HFF-Myc (cell line): ENCODE measurements at regions not wholly inside any gene's neighbourhood (a gene's known extent, or its start where the extent isn't known, plus 50 kb on each side); places are given as distances from the start of the nearest gene placed in this dataset.

Source experiments
- DNase-seq: peaks from one replicate; pipeline ENCODE4 v3.0.0-alpha.2; 2011; ENCODE audit warnings: low read depth; ENCODE audit errors: extremely low read depth
- H3K4me3 ChIP-seq: replicated peaks from 2 replicates; pipeline ENCODE4 v1.5.1; 2011; ENCODE audit warnings: low read depth, mild to moderate bottlenecking, control low read depth, low read length
- TF ChIP-seq, protein P1 (sequence below): IDR thresholded peaks from 2 replicates; pipeline ENCODE4 v1.5.1; 2012; ENCODE audit warnings: mild to moderate bottlenecking, low read depth, low read length, control low read depth; ENCODE audit errors: missing control alignments

- TF ChIP-seq, protein P1, sequence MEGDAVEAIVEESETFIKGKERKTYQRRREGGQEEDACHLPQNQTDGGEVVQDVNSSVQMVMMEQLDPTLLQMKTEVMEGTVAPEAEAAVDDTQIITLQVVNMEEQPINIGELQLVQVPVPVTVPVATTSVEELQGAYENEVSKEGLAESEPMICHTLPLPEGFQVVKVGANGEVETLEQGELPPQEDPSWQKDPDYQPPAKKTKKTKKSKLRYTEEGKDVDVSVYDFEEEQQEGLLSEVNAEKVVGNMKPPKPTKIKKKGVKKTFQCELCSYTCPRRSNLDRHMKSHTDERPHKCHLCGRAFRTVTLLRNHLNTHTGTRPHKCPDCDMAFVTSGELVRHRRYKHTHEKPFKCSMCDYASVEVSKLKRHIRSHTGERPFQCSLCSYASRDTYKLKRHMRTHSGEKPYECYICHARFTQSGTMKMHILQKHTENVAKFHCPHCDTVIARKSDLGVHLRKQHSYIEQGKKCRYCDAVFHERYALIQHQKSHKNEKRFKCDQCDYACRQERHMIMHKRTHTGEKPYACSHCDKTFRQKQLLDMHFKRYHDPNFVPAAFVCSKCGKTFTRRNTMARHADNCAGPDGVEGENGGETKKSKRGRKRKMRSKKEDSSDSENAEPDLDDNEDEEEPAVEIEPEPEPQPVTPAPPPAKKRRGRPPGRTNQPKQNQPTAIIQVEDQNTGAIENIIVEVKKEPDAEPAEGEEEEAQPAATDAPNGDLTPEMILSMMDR, result no peak
- no peak for DNase-seq
- H3K4me3 ChIP-seq, result no peak overlapping the region
Observed at GRCh38 chr20:11551479-11551878, 366.2 kb upstream of the BTBD3 start.

DNA sequence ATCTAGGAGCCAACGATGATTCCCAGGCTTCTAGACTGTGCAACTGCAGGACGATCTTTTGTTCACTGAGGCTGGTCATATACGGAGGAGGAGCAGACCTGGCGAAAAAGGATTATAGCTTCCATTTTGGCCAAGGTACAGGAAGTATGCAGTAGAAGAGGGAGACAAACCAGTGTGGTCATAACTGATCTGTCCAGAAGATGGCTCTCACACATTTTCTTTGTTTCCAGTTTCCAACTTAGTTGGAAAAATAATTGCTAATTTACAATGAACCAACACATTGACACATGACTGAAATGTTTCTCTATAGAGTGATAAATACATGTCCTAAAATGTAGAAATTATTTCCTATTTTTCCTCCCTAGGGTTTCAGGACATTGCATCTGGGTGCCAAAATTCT is 364.1 kb upstream of the BTBD3 start:
- TF ChIP-seq, protein P1, result peak; percentile 9
- H3K4me3 ChIP-seq, result no peak overlapping the region
- DNase-seq, result no peak

GRCh38 chr20:11555510-11555909 is 362.2 kb upstream of the BTBD3 start:
- no peak overlapping the region for H3K4me3 ChIP-seq
- TF ChIP-seq, protein P1, result no peak
- no peak for DNase-seq

GRCh38 chr20:11556410-11556809 is 361.3 kb upstream of the BTBD3 start:
- DNase-seq, result no peak
- TF ChIP-seq, protein P1, result no peak
- H3K4me3 ChIP-seq, result no peak overlapping the region

DNA sequence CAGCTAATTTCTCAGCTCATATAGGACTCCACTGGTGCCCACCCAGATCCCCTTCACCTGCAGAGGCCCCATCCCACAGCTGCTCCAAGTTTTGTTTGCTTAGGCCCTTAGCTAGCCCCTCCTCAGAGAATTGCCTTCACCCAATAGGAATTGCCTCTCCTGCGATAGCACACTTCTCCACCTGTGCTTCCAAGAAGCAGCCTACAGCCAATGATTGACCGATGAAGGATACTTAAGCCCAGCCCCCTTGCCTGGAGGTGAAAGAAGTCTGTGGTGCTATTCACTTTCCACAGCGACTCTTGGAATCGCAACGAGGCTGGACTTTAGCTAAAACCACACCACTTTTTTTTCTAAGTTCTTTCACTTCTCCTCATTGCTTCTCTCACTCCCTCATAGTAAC is 353.2 kb upstream of the BTBD3 start:
- DNase-seq, result no peak
- TF ChIP-seq, protein P1, result no peak
- no peak overlapping the region for H3K4me3 ChIP-seq

DNA sequence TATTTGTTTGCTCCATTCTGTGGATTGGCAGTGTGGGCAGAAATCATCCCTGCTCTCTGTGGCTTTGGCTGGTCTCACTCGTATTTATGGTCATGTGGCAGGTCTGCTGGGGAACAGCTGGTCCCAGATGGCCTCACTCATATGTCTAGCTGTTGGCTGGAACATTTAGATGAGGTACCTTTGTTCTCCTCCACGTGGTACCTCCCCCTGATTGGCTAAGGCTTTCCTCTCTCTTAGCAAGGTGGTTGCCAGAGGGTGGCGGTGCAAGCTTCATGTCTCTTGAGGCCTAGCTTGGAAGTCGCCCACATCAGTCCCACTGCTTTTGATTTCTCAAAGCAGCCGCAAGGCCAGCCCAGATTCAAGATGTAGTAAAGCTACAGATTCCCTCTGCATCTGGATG is 348.5 kb upstream of the BTBD3 start:
- TF ChIP-seq, protein P1, result no peak
- no peak for DNase-seq

DNA sequence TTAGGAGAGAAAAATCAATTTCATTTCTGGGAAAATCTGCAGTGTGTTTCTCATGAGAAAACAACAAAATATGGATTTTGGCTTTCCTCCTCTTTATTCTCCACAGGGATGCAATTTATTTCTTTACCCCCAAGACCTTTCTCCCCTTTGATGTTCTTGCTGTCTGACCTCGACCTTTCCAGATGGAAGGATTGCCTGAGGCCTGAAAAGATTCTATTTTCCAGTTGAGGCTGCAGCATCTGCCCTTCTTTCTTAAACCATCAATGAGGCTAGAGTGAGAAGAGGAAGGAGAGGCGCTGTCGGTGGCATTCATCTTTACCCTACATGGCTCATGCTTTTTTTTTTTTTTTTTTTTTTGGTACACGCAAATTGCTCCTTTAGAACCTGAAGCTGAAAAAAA is 344.2 kb upstream of the BTBD3 start:
- no peak for DNase-seq
- TF ChIP-seq, protein P1, result no peak
- H3K4me3 ChIP-seq, result no peak overlapping the region

More for the DNA sequence above, 348.5 kb upstream of the BTBD3 start:
- H3K4me3 ChIP-seq, result no peak overlapping the region
